Muscle layer of duodenum (tissue), 2 donors: ENCODE measurements at regions not wholly inside any gene's neighbourhood (a gene's known extent, or its start where the extent isn't known, plus 50 kb on each side); places are given as distances from the start of the nearest gene placed in this dataset.

Experiments used
- H3K27ac ChIP-seq: one replicate; pipeline ENCODE4 v1.7.0; 2013; ENCODE audit warnings: mild to moderate bottlenecking, low read length
- H3K27me3 ChIP-seq: one replicate; pipeline ENCODE4 v1.7.0; 2013; ENCODE audit warnings: low read depth, mild to moderate bottlenecking, control low read depth, low read length
- H3K36me3 ChIP-seq, 2 donors: one replicate each; pipeline ENCODE4 v1.7.0; 2013; ENCODE audit warnings: low read length in 2 of 2, control low read depth in 1 of 2, mild to moderate bottlenecking in 1 of 2; ENCODE audit not compliant: insufficient read depth in 2 of 2, control insufficient read depth in 1 of 2
- H3K4me1 ChIP-seq, 2 donors: one replicate each; pipeline ENCODE4 v1.7.0; 2013; ENCODE audit warnings: low read length in 2 of 2, mild to moderate bottlenecking in 2 of 2, control low read depth in 1 of 2, moderate library complexity in 1 of 2; ENCODE audit not compliant: insufficient read depth in 2 of 2, control insufficient read depth in 1 of 2
- H3K4me3 ChIP-seq, 2 donors: one replicate each; pipeline ENCODE4 v1.7.0; 2013; ENCODE audit warnings: low read length in 2 of 2, low read depth in 1 of 2, mild to moderate bottlenecking in 1 of 2
- H3K9me3 ChIP-seq, 2 donors: one replicate each; pipeline ENCODE4 v1.7.0; 2013; ENCODE audit warnings: low read length in 2 of 2, control low read depth in 1 of 2, mild to moderate bottlenecking in 1 of 2; ENCODE audit not compliant: control insufficient read depth in 1 of 2
- donor health status: healthy.

- no peak overlapping the region for H3K4me3 ChIP-seq
- H3K27ac ChIP-seq = no peak overlapping the region
- no peaks in the 10 kb centered on the region for H3K4me1 ChIP-seq
- H3K27me3 ChIP-seq = no peaks in the 10 kb centered on the region
- H3K9me3 ChIP-seq = no peaks in the 10 kb centered on the region
- no peaks in the 10 kb centered on the region for H3K36me3 ChIP-seq
Observed at GRCh38 chrX:3219667-3220066, 126.8 kb downstream of the MXRA5 start.

- Histone ChIP-seq H3K4me3 (no peak overlapping the region), H3K27me3 (no peaks in the 10 kb centered on the region), H3K4me1 (no peaks in the 10 kb centered on the region), H3K36me3 (no peaks in the 10 kb centered on the region), H3K27ac (no peak overlapping the region), H3K9me3 (no peaks in the 10 kb centered on the region)
Observed at GRCh38 chrX:3219231-3219630, 127.2 kb downstream of the MXRA5 start.

- no peak overlapping the region for H3K27ac ChIP-seq
- no peaks in the 10 kb centered on the region for H3K36me3 ChIP-seq
- H3K27me3 ChIP-seq = no peaks in the 10 kb centered on the region
- no peak overlapping the region for H3K4me3 ChIP-seq
- H3K9me3 ChIP-seq = no peaks in the 10 kb centered on the region
- no peaks in the 10 kb centered on the region for H3K4me1 ChIP-seq
Observed at GRCh38 chrX:3218442-3218841, 128.0 kb downstream of the MXRA5 start.

- Histone ChIP-seq H3K9me3 (no peaks in the 10 kb centered on the region), H3K27ac (no peak overlapping the region), H3K27me3 (no peaks in the 10 kb centered on the region), H3K4me1 (no peaks in the 10 kb centered on the region), H3K4me3 (no peak overlapping the region), H3K36me3 (no peaks in the 10 kb centered on the region)
Observed at GRCh38 chrX:3216581-3217180, 129.8 kb downstream of the MXRA5 start.

GRCh38 chrX:3215249-3215648 lies 131.2 kb downstream of the MXRA5 start:
- H3K4me3 ChIP-seq = no peak overlapping the region
- H3K9me3 ChIP-seq = no peaks in the 10 kb centered on the region
- H3K36me3 ChIP-seq = no peaks in the 10 kb centered on the region
- H3K4me1 ChIP-seq = no peaks in the 10 kb centered on the region
- no peak overlapping the region for H3K27ac ChIP-seq
- no peaks in the 10 kb centered on the region for H3K27me3 ChIP-seq

GRCh38 chrX:3206314-3206713 lies 140.1 kb downstream of the MXRA5 start:
- H3K9me3 ChIP-seq = no peaks in the 10 kb centered on the region
- no peaks in the 10 kb centered on the region for H3K27me3 ChIP-seq
- H3K27ac ChIP-seq = no peak overlapping the region
- no peaks in the 10 kb centered on the region for H3K36me3 ChIP-seq
- H3K4me1 ChIP-seq = no peaks in the 10 kb centered on the region
- H3K4me3 ChIP-seq = no peak overlapping the region

- Histone ChIP-seq H3K27ac (no peak overlapping the region), H3K4me3 (no peak overlapping the region)
Observed at GRCh38 chrX:3204606-3205005, 141.8 kb downstream of the MXRA5 start.

GRCh38 chrX:3195845-3196244 lies 150.6 kb downstream of the MXRA5 start:
- H3K27me3 ChIP-seq = no peaks in the 10 kb centered on the region

More at GRCh38 chrX:3204606-3205005, 141.8 kb downstream of the MXRA5 start:
- Histone ChIP-seq H3K9me3 (no peaks in the 10 kb centered on the region), H3K4me1 (no peaks in the 10 kb centered on the region), H3K36me3 (no peaks in the 10 kb centered on the region), H3K27me3 (no peaks in the 10 kb centered on the region)

GRCh38 chrX:3192835-3193234 lies 151.6 kb downstream of the ARSF start:
- Histone ChIP-seq H3K27me3 (no peaks in the 10 kb centered on the region), H3K4me3 (no peak overlapping the region), H3K27ac (no peak overlapping the region), H3K36me3 (no peaks in the 10 kb centered on the region), H3K4me1 (no peaks in the 10 kb centered on the region), H3K9me3 (no peaks in the 10 kb centered on the region)

More at GRCh38 chrX:3195845-3196244, 150.6 kb downstream of the MXRA5 start:
- H3K4me1 ChIP-seq = no peaks in the 10 kb centered on the region
- no peak overlapping the region for H3K27ac ChIP-seq
- H3K9me3 ChIP-seq = no peaks in the 10 kb centered on the region
- no peak overlapping the region for H3K4me3 ChIP-seq
- H3K36me3 ChIP-seq = no peaks in the 10 kb centered on the region

GRCh38 chrX:3191796-3192195 lies 150.5 kb downstream of the ARSF start:
- Histone ChIP-seq H3K27ac (no peak overlapping the region), H3K9me3 (no peaks in the 10 kb centered on the region), H3K4me3 (no peak overlapping the region), H3K27me3 (no peaks in the 10 kb centered on the region), H3K36me3 (no peaks in the 10 kb centered on the region), H3K4me1 (no peaks in the 10 kb centered on the region)

GRCh38 chrX:3191201-3191600 lies 149.9 kb downstream of the ARSF start:
- no peaks in the 10 kb centered on the region for H3K27me3 ChIP-seq
- no peaks in the 10 kb centered on the region for H3K4me1 ChIP-seq
- no peaks in the 10 kb centered on the region for H3K9me3 ChIP-seq
- H3K4me3 ChIP-seq = no peak overlapping the region
- H3K27ac ChIP-seq = no peak overlapping the region
- H3K36me3 ChIP-seq = no peaks in the 10 kb centered on the region

- H3K9me3 ChIP-seq = no peaks in the 10 kb centered on the region
- no peaks in the 10 kb centered on the region for H3K27me3 ChIP-seq
- H3K36me3 ChIP-seq = no peaks in the 10 kb centered on the region
- H3K4me3 ChIP-seq = no peak overlapping the region
- H3K4me1 ChIP-seq = no peaks in the 10 kb centered on the region
- peak overlapping the region; percentile 16 for H3K27ac ChIP-seq
Observed at GRCh38 chrX:3184176-3184930, 143.1 kb downstream of the ARSF start.
